ENCODE measurements at regions not wholly inside any gene's neighbourhood (a gene's known extent, or its start where the extent isn't known, plus 50 kb on each side); places are given as distances from the start of the nearest gene placed in this dataset.

GRCh38 chr10:33465747-33466146, 131.3 kb upstream of the NRP1 start:
- ATAC-seq (peak in 1 of 8 donors; percentile 52), DNase-seq (no peak)
- H3K4me3 ChIP-seq: no peak overlapping the region
- intact Hi-C loops (cut with DNase I): loop anchor here in 2 of 10 donors (10.0 kb wide), 2 partner anchors 121 to 131 kb away; partner anchors contain the start of gene NRP1 (in 1 of the 2)
- H3K4me1 ChIP-seq: peaks cover 0 to 17% (median 11%) of the 10 kb centered on the region in 9 donors
- no peaks in the 10 kb centered on the region for H3K9me3 ChIP-seq
- H3K36me3 ChIP-seq: no peaks in the 10 kb centered on the region
- no peak for TF ChIP-seq CTCF (IDR thresholded peaks at IDR 0.05)
- no peaks in the 10 kb centered on the region for H3K27me3 ChIP-seq
- H3K27ac ChIP-seq: no peak overlapping the region

GRCh38 chr10:33463011-33463410, 128.5 kb upstream of the NRP1 start:
- intact Hi-C loops (cut with DNase I): loop anchor here in 2 of 10 donors (10.0 kb wide), 2 partner anchors 118 to 128 kb away; partner anchors contain the start of gene NRP1 (in 1 of the 2)
- Histone ChIP-seq H3K4me1 (peaks cover 0 to 31% (median 22%) of the 10 kb centered on the region in 9 donors), H3K4me3 (no peak overlapping the region), H3K9me3 (no peaks in the 10 kb centered on the region), H3K36me3 (no peaks in the 10 kb centered on the region), H3K27ac (no peak overlapping the region), H3K27me3 (no peaks in the 10 kb centered on the region)
- DNase-seq (no peak), ATAC-seq (no peak)
- WGBS, 2 donors: 80 to 91% methylated on average over 4 of the region's 4 CpGs
- TF ChIP-seq CTCF (IDR thresholded peaks at IDR 0.05): no peak

- H3K27ac ChIP-seq: peak overlapping the region in 8 of 10 donors; percentile 14 to 75 (median 66)
- no peak for DNase-seq
- H3K4me1 ChIP-seq: peaks cover 0 to 31% (median 22%) of the 10 kb centered on the region in 9 donors
- no peak overlapping the region for H3K4me3 ChIP-seq
- no peaks in the 10 kb centered on the region for H3K9me3 ChIP-seq
- intact Hi-C loops (cut with DNase I): loop anchor here in 2 of 10 donors (10.0 kb wide), 2 partner anchors 116 to 126 kb away; partner anchors contain the start of gene NRP1 (in 1 of the 2)
- WGBS, 2 donors: 33 to 58% methylated on average over 2 of the region's 2 CpGs
- no peak for TF ChIP-seq CTCF (IDR thresholded peaks at IDR 0.05)
- no peaks in the 10 kb centered on the region for H3K36me3 ChIP-seq
- ATAC-seq: peak in 3 of 8 donors; percentile 17 to 27 (median 20)
- no peaks in the 10 kb centered on the region for H3K27me3 ChIP-seq
Observed at GRCh38 chr10:33461295-33461640, 126.8 kb upstream of the NRP1 start.

GRCh38 chr10:33460505-33461294, 126.2 kb upstream of the NRP1 start:
- Histone ChIP-seq H3K27ac (peak overlapping the region in 8 of 10 donors; percentile 14 to 75 (median 66)), H3K4me1 (peaks cover 0 to 31% (median 22%) of the 10 kb centered on the region in 9 donors), H3K4me3 (no peak overlapping the region), H3K36me3 (no peaks in the 10 kb centered on the region), H3K9me3 (no peaks in the 10 kb centered on the region), H3K27me3 (no peaks in the 10 kb centered on the region)
- ATAC-seq (peak; percentile 83 to 98 (median 96)), DNase-seq (peak; percentile 54 to 69)
- 46 to 52% methylated on average over 5 of the region's 5 CpGs for WGBS, 2 donors
- intact Hi-C loops (cut with DNase I): loop anchor here in 2 of 10 donors (10.0 kb wide), 2 partner anchors 116 to 126 kb away; partner anchors contain the start of gene NRP1 (in 1 of the 2)
- TF ChIP-seq CTCF (IDR thresholded peaks at IDR 0.05): no peak
